Chondrocyte (in vitro differentiated cells): ENCODE measurements at regions not wholly inside any gene's neighbourhood (a gene's known extent, or its start where the extent isn't known, plus 50 kb on each side); places are given as distances from the start of the nearest gene placed in this dataset.

Experiments
- DNase-seq: peaks from one replicate; pipeline ENCODE4 v3.0.0; 2021; ENCODE audit warnings: mixed read lengths, low spot score
- H3K27ac Mint-ChIP-seq: one replicate; pipeline ENCODE4 v1.8.0; 2021; ENCODE audit warnings: mild to moderate bottlenecking, moderate library complexity, mixed read lengths; ENCODE audit not compliant: unreplicated experiment
- H3K27me3 Mint-ChIP-seq: 2 replicates; pipeline ENCODE4 v1.8.0; 2021; ENCODE audit warnings: low read depth, mixed read lengths
- H3K36me3 Mint-ChIP-seq: 2 replicates; pipeline ENCODE4 v1.8.0; 2021; ENCODE audit warnings: low read depth, mixed read lengths
- H3K4me1 Mint-ChIP-seq: 2 replicates; pipeline ENCODE4 v1.8.0; 2021; ENCODE audit warnings: low read depth, mild to moderate bottlenecking, mixed read lengths
- H3K4me3 Mint-ChIP-seq: one replicate; pipeline ENCODE4 v1.8.0; 2021; ENCODE audit warnings: mild to moderate bottlenecking, moderate library complexity, mixed read lengths; ENCODE audit not compliant: unreplicated experiment
- H3K9me3 Mint-ChIP-seq: 2 replicates; pipeline ENCODE4 v1.8.0; 2021; ENCODE audit warnings: low read depth, mixed read lengths
- CTCF ChIP-seq: fragments of 200-600 bp; sonication (generic); IDR thresholded peaks from 2 replicates; pipeline ENCODE4 v1.5.0; 2021; ENCODE audit warnings: antibody characterized with exemption, mild to moderate bottlenecking, moderate library complexity

- Mint-ChIP-seq H3K27ac (no peak overlapping the region), H3K27me3 (peaks cover 3% of the 10 kb centered on the region), H3K4me1 (no peaks in the 10 kb centered on the region), H3K9me3 (no peaks in the 10 kb centered on the region), H3K4me3 (no peak overlapping the region), H3K36me3 (no peaks in the 10 kb centered on the region)
- no peak for DNase-seq
- no peak for TF ChIP-seq CTCF
Measured at GRCh38 chr15:91496754-91497691, 356.5 kb upstream of the SLCO3A1 start.

- Mint-ChIP-seq H3K4me1 (no peaks in the 10 kb centered on the region), H3K36me3 (no peaks in the 10 kb centered on the region), H3K9me3 (no peaks in the 10 kb centered on the region), H3K4me3 (no peak overlapping the region), H3K27ac (no peak overlapping the region), H3K27me3 (peaks cover 3% of the 10 kb centered on the region)
- no peak for DNase-seq
- no peak for TF ChIP-seq CTCF
Measured at GRCh38 chr15:91498046-91498748, 355.3 kb upstream of the SLCO3A1 start.

GRCh38 chr15:91498749-91499062 is 354.8 kb upstream of the SLCO3A1 start:
- no peaks in the 10 kb centered on the region for H3K9me3 Mint-ChIP-seq
- H3K36me3 Mint-ChIP-seq = no peaks in the 10 kb centered on the region
- no peak overlapping the region for H3K27ac Mint-ChIP-seq
- DNase-seq = no peak
- no peaks in the 10 kb centered on the region for H3K4me1 Mint-ChIP-seq
- no peak for TF ChIP-seq CTCF
- H3K27me3 Mint-ChIP-seq = peaks cover 3% of the 10 kb centered on the region
- H3K4me3 Mint-ChIP-seq = no peak overlapping the region

- TF ChIP-seq CTCF = no peak
- H3K9me3 Mint-ChIP-seq = no peaks in the 10 kb centered on the region
- no peak for DNase-seq
- H3K27me3 Mint-ChIP-seq = peaks cover 3% of the 10 kb centered on the region
- H3K4me1 Mint-ChIP-seq = no peaks in the 10 kb centered on the region
- H3K27ac Mint-ChIP-seq = no peak overlapping the region
- no peaks in the 10 kb centered on the region for H3K36me3 Mint-ChIP-seq
- H3K4me3 Mint-ChIP-seq = no peak overlapping the region
Measured at GRCh38 chr15:91499774-91500383, 353.6 kb upstream of the SLCO3A1 start.

GRCh38 chr15:91508633-91509032 is 344.9 kb upstream of the SLCO3A1 start:
- no peak for TF ChIP-seq CTCF
- Mint-ChIP-seq H3K36me3 (no peaks in the 10 kb centered on the region), H3K27ac (no peak overlapping the region), H3K4me1 (peaks cover 3% of the 10 kb centered on the region), H3K27me3 (no peaks in the 10 kb centered on the region), H3K9me3 (peaks cover 3% of the 10 kb centered on the region), H3K4me3 (no peak overlapping the region)
- DNase-seq = no peak
